DOHH2 (cell line): ENCODE measurements at regions not wholly inside any gene's neighbourhood (a gene's known extent, or its start where the extent isn't known, plus 50 kb on each side); places are given as distances from the start of the nearest gene placed in this dataset.
"Not testable (repeated sequence)": the region's sequence is repeated elsewhere in the genome, so short reads cannot be mapped to it uniquely, and the experiment has no call there.

ENCODE experiments used
- H3F3A ChIP-seq: fragments of 200-600 bp; sonication (generic), shearing (Covaris generic); 2 replicates; pipeline ENCODE4 v1.6.0; 2016; ENCODE audit warnings: antibody characterized with exemption, mild to moderate bottlenecking; ENCODE audit not compliant: control insufficient read depth, insufficient read depth
- H3K27ac ChIP-seq: fragments of 200-600 bp; sonication (generic); 2 replicates; pipeline ENCODE4 v1.5.1; 2014; ENCODE audit warnings: low read depth, mild to moderate bottlenecking, low read length, moderate library complexity
- H3K27me3 ChIP-seq: fragments of 200-600 bp; sonication (generic); 2 replicates; pipeline ENCODE4 v1.6.1; 2014; ENCODE audit warnings: mild to moderate bottlenecking, low read length, mixed read lengths; ENCODE audit not compliant: control insufficient read depth
- H3K36me3 ChIP-seq: fragments of 200-600 bp; sonication (generic); 2 replicates; pipeline ENCODE4 v1.6.1; 2014; ENCODE audit warnings: mild to moderate bottlenecking, low read length, moderate library complexity, mixed read lengths; ENCODE audit not compliant: control insufficient read depth
- H3K4me1 ChIP-seq: fragments of 200-600 bp; sonication (generic); 2 replicates; pipeline ENCODE4 v1.6.1; 2014; ENCODE audit warnings: mild to moderate bottlenecking, low read length, mixed read lengths; ENCODE audit not compliant: control insufficient read depth
- H3K4me2 ChIP-seq: fragments of 200-600 bp; sonication (generic); 2 replicates; pipeline ENCODE4 v1.6.0; 2014; ENCODE audit warnings: mild to moderate bottlenecking, low read length, moderate library complexity
- H3K4me3 ChIP-seq: fragments of 200-600 bp; sonication (generic); 2 replicates; pipeline ENCODE4 v1.5.1; 2014; ENCODE audit warnings: mild to moderate bottlenecking, low read length, mixed read lengths
- H3K79me2 ChIP-seq: fragments of 200-600 bp; sonication (generic); 2 replicates; pipeline ENCODE4 v1.6.1; 2014; ENCODE audit warnings: mild to moderate bottlenecking, low read length, mixed read lengths; ENCODE audit not compliant: control insufficient read depth
- H3K9me2 ChIP-seq: fragments of 200-600 bp; sonication (generic); replicated peaks from 2 replicates; pipeline ENCODE4 v1.6.1; 2014; ENCODE audit warnings: mild to moderate bottlenecking, low read length, mixed read lengths; ENCODE audit not compliant: control insufficient read depth
- H3K9me3 ChIP-seq: fragments of 200-600 bp; sonication (generic); 2 replicates; pipeline ENCODE4 v1.6.1; 2014; ENCODE audit warnings: antibody characterized with exemption, low read length, mixed read lengths; ENCODE audit not compliant: control insufficient read depth, insufficient read depth
- H4K20me1 ChIP-seq: fragments of 200-600 bp; sonication (generic); 2 replicates; pipeline ENCODE4 v1.6.0; 2014; ENCODE audit warnings: low read depth, mild to moderate bottlenecking, antibody characterized with exemption, low read length, moderate library complexity; ENCODE audit not compliant: control insufficient read depth, insufficient read depth
- EZH2phosphoT487 ChIP-seq: fragments of 200-600 bp; sonication (generic); IDR thresholded peaks from 2 replicates; pipeline ENCODE4 v1.6.1; 2017; ENCODE audit warnings: borderline replicate concordance, mild to moderate bottlenecking, antibody characterized with exemption, low read length, moderate library complexity, mixed read lengths
- TF ChIP-seq, protein P1 (sequence below): fragments of 200-600 bp; sonication (generic); IDR thresholded peaks from one replicate; pipeline ENCODE4 v1.5.1; 2014; ENCODE audit warnings: antibody characterized with exemption, mild to moderate bottlenecking, low read depth, low read length; ENCODE audit not compliant: poor library complexity, severe bottlenecking

DNA sequence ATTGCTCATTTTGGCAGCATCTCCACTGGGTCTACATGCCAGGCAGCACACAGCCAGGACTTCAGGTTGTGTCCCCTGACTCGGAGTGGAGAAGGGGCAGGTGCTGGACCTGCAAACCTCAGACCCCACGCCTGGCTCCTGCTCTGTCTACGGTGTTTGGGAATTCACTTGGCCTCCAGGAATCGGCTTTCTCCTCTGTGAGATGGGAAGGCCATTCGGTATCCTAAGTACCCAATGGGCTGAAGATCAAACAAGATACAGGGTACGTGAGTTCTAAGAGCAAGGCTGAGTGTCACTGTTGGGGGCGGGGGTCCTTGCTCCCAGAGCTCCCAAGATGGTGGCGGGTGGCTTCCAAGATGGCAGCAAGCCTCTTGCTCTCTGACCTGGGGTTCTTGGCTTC is 73.2 kb upstream of the EN2 start:
- Histone ChIP-seq H4K20me1 (no peaks in the 10 kb centered on the region; the same call in 1 of the 2 replicates), H3K27me3 (peaks cover 19% of the 10 kb centered on the region), H3K4me1 (no peaks in the 10 kb centered on the region), H3K9me3 (no peaks in the 10 kb centered on the region), H3F3A (no peaks in the 10 kb centered on the region), H3K9me2 (no peaks in the 10 kb centered on the region), H3K79me2 (no peaks in the 10 kb centered on the region), H3K27ac (no peak overlapping the region), H3K36me3 (no peaks in the 10 kb centered on the region), H3K4me3 (no peak overlapping the region), H3K4me2 (no peak overlapping the region)
- TF ChIP-seq, protein P1, sequence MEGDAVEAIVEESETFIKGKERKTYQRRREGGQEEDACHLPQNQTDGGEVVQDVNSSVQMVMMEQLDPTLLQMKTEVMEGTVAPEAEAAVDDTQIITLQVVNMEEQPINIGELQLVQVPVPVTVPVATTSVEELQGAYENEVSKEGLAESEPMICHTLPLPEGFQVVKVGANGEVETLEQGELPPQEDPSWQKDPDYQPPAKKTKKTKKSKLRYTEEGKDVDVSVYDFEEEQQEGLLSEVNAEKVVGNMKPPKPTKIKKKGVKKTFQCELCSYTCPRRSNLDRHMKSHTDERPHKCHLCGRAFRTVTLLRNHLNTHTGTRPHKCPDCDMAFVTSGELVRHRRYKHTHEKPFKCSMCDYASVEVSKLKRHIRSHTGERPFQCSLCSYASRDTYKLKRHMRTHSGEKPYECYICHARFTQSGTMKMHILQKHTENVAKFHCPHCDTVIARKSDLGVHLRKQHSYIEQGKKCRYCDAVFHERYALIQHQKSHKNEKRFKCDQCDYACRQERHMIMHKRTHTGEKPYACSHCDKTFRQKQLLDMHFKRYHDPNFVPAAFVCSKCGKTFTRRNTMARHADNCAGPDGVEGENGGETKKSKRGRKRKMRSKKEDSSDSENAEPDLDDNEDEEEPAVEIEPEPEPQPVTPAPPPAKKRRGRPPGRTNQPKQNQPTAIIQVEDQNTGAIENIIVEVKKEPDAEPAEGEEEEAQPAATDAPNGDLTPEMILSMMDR = no peak
- no peak for TF ChIP-seq EZH2phosphoT487

DNA sequence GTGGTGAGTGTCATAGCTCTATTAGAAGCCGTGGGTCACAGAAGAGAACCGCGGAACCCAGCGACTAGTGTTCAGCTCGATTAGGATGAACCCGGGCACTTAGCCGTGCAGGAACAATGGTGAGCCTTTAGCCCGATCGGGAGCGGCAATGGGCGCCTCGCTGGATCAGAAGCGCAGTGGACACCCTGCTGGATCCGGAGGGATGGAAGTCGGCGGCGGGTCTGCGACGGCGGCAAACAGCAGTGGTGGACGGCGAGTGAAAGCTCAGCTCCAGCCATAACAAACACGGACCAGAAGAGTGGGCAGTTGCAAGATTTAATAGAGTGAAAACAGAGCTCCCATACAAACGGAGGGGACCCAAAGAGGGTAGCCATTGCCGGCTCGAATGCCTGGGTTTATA is 72.7 kb upstream of the EN2 start:
- H3K79me2 ChIP-seq = not testable (repeated sequence)
- peaks cover 18% of the 10 kb centered on the region for H3K27me3 ChIP-seq

DNA sequence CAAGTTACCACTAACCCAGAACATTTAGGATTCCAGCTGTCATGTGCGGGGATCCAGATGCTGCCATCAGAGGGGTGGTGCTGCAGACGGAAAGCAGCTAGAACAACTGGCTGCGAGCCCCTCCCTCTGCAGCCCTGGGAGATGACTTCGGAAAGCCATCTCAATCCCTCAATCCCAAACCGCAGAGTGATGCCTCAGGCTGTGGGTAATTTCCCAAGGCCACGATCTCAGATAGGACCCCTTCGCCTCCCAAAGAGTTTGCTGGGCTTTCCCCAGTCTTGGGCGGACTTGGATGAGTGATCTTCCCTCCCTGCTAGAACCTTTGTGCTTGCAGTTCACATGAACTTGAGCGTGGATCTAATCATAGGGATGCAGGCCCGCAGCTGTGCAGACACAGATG is 71.3 kb upstream of the EN2 start:
- no peak overlapping the region for H3K4me2 ChIP-seq
- H3K4me3 ChIP-seq = no peak overlapping the region
- H3K9me3 ChIP-seq = no peaks in the 10 kb centered on the region
- no peaks in the 10 kb centered on the region for H3K4me1 ChIP-seq
- no peaks in the 10 kb centered on the region for H3K36me3 ChIP-seq
- no peaks in the 10 kb centered on the region for H3K9me2 ChIP-seq
- H3K27ac ChIP-seq = no peak overlapping the region
- no peaks in the 10 kb centered on the region for H3F3A ChIP-seq
- no peaks in the 10 kb centered on the region for H3K79me2 ChIP-seq
- H4K20me1 ChIP-seq = no peaks in the 10 kb centered on the region; the same call in 1 of the 2 replicates
- TF ChIP-seq EZH2phosphoT487 = no peak
- TF ChIP-seq, protein P1 = no peak
- peaks cover 4% of the 10 kb centered on the region; the same call in 1 of the 2 replicates for H3K27me3 ChIP-seq

More for the DNA sequence above, 72.7 kb upstream of the EN2 start:
- not testable (repeated sequence) for H3F3A ChIP-seq, H3K4me2 ChIP-seq, H3K4me1 ChIP-seq, H3K9me3 ChIP-seq, H4K20me1 ChIP-seq, H3K4me3 ChIP-seq, H3K27ac ChIP-seq, H3K36me3 ChIP-seq, H3K9me2 ChIP-seq

DNA sequence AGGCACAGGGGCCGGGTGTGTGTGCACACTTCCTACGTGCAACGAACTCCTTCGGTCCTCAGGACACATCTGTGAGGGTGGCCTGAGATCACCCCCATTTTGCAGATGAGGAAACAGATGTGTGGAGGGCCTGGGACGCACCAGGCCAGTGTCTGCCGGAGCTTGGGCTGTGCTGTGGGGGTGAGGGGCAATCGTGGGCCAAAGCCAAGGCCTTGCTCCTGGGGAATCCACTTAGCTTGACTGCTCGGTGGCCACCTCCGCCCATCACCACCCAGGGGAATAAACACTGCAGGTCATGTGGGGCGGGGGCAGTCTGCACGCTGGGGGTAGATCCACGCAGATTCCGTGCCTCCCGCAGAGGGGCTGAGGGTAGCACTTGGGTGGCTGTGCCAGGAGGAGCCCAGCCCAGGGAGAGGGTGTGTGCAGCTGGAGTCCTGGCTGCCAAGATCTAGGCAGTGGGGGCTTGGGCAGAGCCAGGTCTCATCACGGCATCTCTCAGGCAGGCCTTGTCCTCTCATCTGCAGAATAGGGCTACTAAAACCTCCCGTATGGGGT is 70.8 kb upstream of the EN2 start:
- Histone ChIP-seq H3K9me3 (no peaks in the 10 kb centered on the region), H3K9me2 (no peaks in the 10 kb centered on the region), H3K27ac (no peak overlapping the region), H3K79me2 (no peaks in the 10 kb centered on the region), H3K4me1 (no peaks in the 10 kb centered on the region), H3K4me3 (no peak overlapping the region), H3K4me2 (no peak overlapping the region), H4K20me1 (no peaks in the 10 kb centered on the region; the same call in 1 of the 2 replicates), H3K27me3 (peaks cover 4% of the 10 kb centered on the region; the same call in 1 of the 2 replicates), H3K36me3 (no peaks in the 10 kb centered on the region), H3F3A (no peaks in the 10 kb centered on the region)
- TF ChIP-seq, protein P1 = no peak
- no peak for TF ChIP-seq EZH2phosphoT487
